ENCODE measurements at regions not wholly inside any gene's neighbourhood (a gene's known extent, or its start where the extent isn't known, plus 50 kb on each side); places are given as distances from the start of the nearest gene placed in this dataset.

DNA sequence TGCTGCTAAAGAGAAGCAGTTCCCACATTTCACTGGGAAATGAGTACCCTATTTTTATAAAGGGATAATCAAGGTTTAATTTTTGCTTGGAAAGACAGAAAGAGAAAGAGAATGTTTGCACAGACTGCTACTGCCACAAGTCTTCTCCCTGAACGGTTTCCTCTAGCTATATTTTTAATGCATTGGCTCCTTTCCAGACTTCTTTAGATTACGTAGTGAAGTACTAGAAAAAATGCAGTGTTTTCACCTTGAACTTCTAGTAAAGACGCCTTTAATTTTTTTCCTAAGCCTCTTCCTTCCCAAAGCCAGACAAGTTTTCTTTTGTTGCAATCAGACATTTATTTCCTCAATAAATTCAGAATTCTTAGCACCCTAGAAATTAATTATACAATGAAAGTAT is 248.3 kb upstream of the CCDC54 start:
- TF ChIP-seq, protein P1, sequence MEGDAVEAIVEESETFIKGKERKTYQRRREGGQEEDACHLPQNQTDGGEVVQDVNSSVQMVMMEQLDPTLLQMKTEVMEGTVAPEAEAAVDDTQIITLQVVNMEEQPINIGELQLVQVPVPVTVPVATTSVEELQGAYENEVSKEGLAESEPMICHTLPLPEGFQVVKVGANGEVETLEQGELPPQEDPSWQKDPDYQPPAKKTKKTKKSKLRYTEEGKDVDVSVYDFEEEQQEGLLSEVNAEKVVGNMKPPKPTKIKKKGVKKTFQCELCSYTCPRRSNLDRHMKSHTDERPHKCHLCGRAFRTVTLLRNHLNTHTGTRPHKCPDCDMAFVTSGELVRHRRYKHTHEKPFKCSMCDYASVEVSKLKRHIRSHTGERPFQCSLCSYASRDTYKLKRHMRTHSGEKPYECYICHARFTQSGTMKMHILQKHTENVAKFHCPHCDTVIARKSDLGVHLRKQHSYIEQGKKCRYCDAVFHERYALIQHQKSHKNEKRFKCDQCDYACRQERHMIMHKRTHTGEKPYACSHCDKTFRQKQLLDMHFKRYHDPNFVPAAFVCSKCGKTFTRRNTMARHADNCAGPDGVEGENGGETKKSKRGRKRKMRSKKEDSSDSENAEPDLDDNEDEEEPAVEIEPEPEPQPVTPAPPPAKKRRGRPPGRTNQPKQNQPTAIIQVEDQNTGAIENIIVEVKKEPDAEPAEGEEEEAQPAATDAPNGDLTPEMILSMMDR (IDR thresholded peaks at IDR 0.05; ENCODE audit: poor library complexity, severe bottlenecking) = no peak
- no peak for DNase-seq (ENCODE audit: low spot score)
- Histone ChIP-seq H3K36me3 (ENCODE audit: low read depth) (no peaks in the 10 kb centered on the region), H3K27ac (ENCODE audit: poor library complexity, severe bottlenecking) (no peak overlapping the region), H3K4me1 (ENCODE audit: insufficient read depth, poor library complexity, severe bottlenecking) (no peaks in the 10 kb centered on the region), H3K27me3 (ENCODE audit: insufficient read depth, poor library complexity, severe bottlenecking) (no peaks in the 10 kb centered on the region), H3K4me3 (ENCODE audit: severe bottlenecking) (no peak overlapping the region), H3K9me3 (ENCODE audit: severe bottlenecking) (no peaks in the 10 kb centered on the region)
- no peak for ATAC-seq (ENCODE audit: low read depth)

DNA sequence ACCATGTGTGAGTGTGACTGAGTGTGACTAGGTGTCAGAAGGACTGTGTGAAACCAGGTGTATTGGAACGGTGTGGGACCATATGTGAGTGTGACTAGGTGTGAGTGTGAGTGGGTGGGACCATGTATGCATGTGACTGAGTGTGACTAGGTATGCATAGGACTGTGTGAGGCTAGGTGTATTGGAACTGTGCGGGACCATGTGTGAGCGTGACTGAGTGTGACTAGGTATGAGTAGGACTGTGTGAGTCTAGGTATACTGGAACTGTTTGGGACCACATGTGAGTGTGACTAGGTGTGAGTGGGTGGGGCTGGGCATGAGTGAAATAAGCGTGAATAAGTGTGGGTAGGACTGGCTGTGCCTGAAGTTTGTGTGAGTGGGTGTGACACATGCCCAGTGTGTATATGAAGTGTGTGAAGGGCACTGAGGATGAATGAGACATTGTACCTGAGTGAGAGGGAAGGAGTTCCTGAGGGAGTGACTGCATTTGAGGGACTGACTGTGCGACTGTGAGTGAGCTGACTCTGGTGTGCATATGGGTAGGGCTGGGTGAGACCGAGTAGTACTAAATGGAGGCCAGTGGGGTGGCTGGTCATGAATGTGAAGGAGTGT is 247.0 kb upstream of the CCDC54 start:
- H3K4me1 ChIP-seq (ENCODE audit: insufficient read depth, poor library complexity, severe bottlenecking) = no peaks in the 10 kb centered on the region
- no peaks in the 10 kb centered on the region for H3K27me3 ChIP-seq (ENCODE audit: insufficient read depth, poor library complexity, severe bottlenecking)
- no peak overlapping the region for H3K27ac ChIP-seq (ENCODE audit: poor library complexity, severe bottlenecking)
- H3K4me3 ChIP-seq (ENCODE audit: severe bottlenecking) = no peak overlapping the region
- no peaks in the 10 kb centered on the region for H3K36me3 ChIP-seq (ENCODE audit: low read depth)
- TF ChIP-seq, protein P1 (IDR thresholded peaks at IDR 0.05; ENCODE audit: poor library complexity, severe bottlenecking) = no peak
- DNase-seq (ENCODE audit: low spot score) (no peak), ATAC-seq (ENCODE audit: low read depth) (no peak)
- H3K9me3 ChIP-seq (ENCODE audit: severe bottlenecking) = no peaks in the 10 kb centered on the region

DNA sequence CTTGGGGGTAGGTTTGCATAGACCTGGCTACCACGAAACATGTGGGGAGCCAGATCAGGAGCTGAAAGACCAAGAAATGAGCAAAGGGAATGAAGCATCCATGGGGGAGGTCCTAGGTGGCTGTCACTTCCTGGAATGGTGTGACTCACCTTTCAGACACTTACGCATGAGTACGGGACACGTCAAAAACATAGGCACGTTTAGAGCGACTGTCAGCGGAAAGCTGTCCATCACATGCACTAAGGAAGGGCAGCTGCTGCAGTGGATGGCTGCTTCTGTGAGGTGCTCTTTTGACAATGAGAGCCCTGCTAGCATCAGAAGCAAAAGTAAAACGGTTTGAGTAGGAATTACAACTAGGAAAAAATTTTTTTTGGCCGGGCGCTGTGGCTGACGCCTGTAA is 244.6 kb upstream of the CCDC54 start:
- Histone ChIP-seq H3K4me3 (ENCODE audit: severe bottlenecking) (no peak overlapping the region), H3K4me1 (ENCODE audit: insufficient read depth, poor library complexity, severe bottlenecking) (no peaks in the 10 kb centered on the region), H3K36me3 (ENCODE audit: low read depth) (no peaks in the 10 kb centered on the region), H3K27ac (ENCODE audit: poor library complexity, severe bottlenecking) (no peak overlapping the region), H3K9me3 (ENCODE audit: severe bottlenecking) (no peaks in the 10 kb centered on the region), H3K27me3 (ENCODE audit: insufficient read depth, poor library complexity, severe bottlenecking) (no peaks in the 10 kb centered on the region)
- ATAC-seq (ENCODE audit: low read depth) (no peak), DNase-seq (ENCODE audit: low spot score) (no peak)
- TF ChIP-seq, protein P1 (IDR thresholded peaks at IDR 0.05; ENCODE audit: poor library complexity, severe bottlenecking) = no peak

DNA sequence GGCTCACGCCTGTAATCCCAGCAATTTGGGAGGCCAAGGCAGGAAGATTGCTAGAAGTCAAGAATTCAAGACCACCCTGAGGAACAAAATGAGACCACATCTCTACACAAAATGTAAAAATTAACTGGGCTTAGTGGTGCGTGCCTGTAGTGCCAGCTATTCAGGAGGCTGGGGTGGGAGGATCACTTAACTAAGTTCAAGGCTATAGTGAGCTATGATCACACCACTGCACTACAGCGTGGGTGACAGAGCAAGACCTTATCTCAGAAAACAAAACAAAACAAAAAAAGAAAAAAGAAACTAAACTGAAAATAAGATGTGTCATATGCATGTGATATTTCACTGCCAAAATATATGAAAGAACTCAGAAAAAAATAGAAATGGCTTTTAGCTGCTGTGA is 243.3 kb upstream of the CCDC54 start:
- ATAC-seq (ENCODE audit: low read depth) (no peak), DNase-seq (ENCODE audit: low spot score) (no peak)
- TF ChIP-seq, protein P1 (IDR thresholded peaks at IDR 0.05; ENCODE audit: poor library complexity, severe bottlenecking) = no peak
- Histone ChIP-seq H3K27me3 (ENCODE audit: insufficient read depth, poor library complexity, severe bottlenecking) (no peaks in the 10 kb centered on the region), H3K4me1 (ENCODE audit: insufficient read depth, poor library complexity, severe bottlenecking) (no peaks in the 10 kb centered on the region), H3K27ac (ENCODE audit: poor library complexity, severe bottlenecking) (no peak overlapping the region), H3K36me3 (ENCODE audit: low read depth) (no peaks in the 10 kb centered on the region), H3K4me3 (ENCODE audit: severe bottlenecking) (no peak overlapping the region), H3K9me3 (ENCODE audit: severe bottlenecking) (no peaks in the 10 kb centered on the region)

DNA sequence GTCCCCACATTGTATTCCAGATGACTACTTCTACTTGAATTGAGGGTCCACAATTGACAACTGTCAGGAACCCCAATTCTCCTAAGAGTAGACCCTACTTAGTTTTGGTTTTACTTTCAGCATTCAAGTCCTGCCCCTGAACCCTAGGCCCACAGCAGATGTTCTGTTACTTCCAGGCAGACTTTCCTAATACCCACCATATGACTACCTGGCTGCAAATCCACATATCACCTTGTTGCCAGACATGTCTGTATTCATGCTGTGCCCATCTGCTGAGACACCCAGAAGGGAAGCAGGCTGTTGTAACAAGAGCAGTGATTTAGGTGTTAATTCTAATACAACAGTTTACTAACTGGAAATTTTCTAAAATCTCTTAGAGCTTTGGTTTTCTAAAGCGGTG is 235.1 kb upstream of the CCDC54 start:
- Histone ChIP-seq H3K4me1 (ENCODE audit: insufficient read depth, poor library complexity, severe bottlenecking) (no peaks in the 10 kb centered on the region), H3K4me3 (ENCODE audit: severe bottlenecking) (no peak overlapping the region), H3K9me3 (ENCODE audit: severe bottlenecking) (no peaks in the 10 kb centered on the region), H3K36me3 (ENCODE audit: low read depth) (no peaks in the 10 kb centered on the region), H3K27ac (ENCODE audit: poor library complexity, severe bottlenecking) (no peak overlapping the region), H3K27me3 (ENCODE audit: insufficient read depth, poor library complexity, severe bottlenecking) (no peaks in the 10 kb centered on the region)
- ATAC-seq (ENCODE audit: low read depth) (no peak), DNase-seq (ENCODE audit: low spot score) (no peak)
- TF ChIP-seq, protein P1 (IDR thresholded peaks at IDR 0.05; ENCODE audit: poor library complexity, severe bottlenecking) = no peak
